ENCODE measurements at regions not wholly inside any gene's neighbourhood (a gene's known extent, or its start where the extent isn't known, plus 50 kb on each side); places are given as distances from the start of the nearest gene placed in this dataset.

DNA sequence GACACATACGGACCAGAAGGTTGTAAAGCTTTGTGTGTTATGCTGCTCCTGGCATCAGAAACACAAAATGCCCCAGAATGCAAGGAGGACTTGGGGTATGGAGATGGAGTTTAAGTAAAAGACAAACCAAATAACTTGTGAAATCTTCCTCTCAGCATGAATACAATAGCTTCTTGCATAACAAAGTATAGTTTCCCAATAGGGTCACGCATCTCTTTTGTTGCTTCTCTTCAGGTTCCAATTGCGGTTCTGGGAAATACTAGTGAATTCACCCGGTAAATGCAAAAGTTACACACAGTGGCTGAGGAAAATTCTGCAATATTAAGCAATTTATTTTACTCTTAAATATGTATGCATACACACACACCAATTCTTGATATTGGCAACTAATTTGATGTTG lies 339.2 kb upstream of the EPHA4 start:
- no peak for DNase-seq (ENCODE audit: low spot score)
- peaks cover 28% of the 10 kb centered on the region for H3K4me1 Mint-ChIP-seq (ENCODE audit: unreplicated experiment)
- H3K9me3 Mint-ChIP-seq (ENCODE audit: unreplicated experiment): no peaks in the 10 kb centered on the region
- no peak overlapping the region for H3K4me3 Mint-ChIP-seq (ENCODE audit: unreplicated experiment)
- no peak for TF ChIP-seq CTCF (IDR thresholded peaks at IDR 0.05; ENCODE audit: unreplicated experiment)
- no peaks in the 10 kb centered on the region for H3K36me3 Mint-ChIP-seq (ENCODE audit: low read depth, unreplicated experiment)
- H3K27me3 Mint-ChIP-seq (ENCODE audit: unreplicated experiment): peaks cover 6% of the 10 kb centered on the region
- no peak overlapping the region for H3K27ac Mint-ChIP-seq (ENCODE audit: unreplicated experiment)

- Mint-ChIP-seq H3K27ac (ENCODE audit: unreplicated experiment) (no peak overlapping the region), H3K9me3 (ENCODE audit: unreplicated experiment) (no peaks in the 10 kb centered on the region), H3K27me3 (ENCODE audit: unreplicated experiment) (peaks cover 3% of the 10 kb centered on the region), H3K4me3 (ENCODE audit: unreplicated experiment) (no peak overlapping the region), H3K4me1 (ENCODE audit: unreplicated experiment) (peaks cover 15% of the 10 kb centered on the region), H3K36me3 (ENCODE audit: low read depth, unreplicated experiment) (no peaks in the 10 kb centered on the region)
- DNase-seq (ENCODE audit: low spot score): no peak
- TF ChIP-seq CTCF (IDR thresholded peaks at IDR 0.05; ENCODE audit: unreplicated experiment): no peak
Observed at GRCh38 chr2:221908518-221908917, 336.4 kb upstream of the EPHA4 start.

DNA sequence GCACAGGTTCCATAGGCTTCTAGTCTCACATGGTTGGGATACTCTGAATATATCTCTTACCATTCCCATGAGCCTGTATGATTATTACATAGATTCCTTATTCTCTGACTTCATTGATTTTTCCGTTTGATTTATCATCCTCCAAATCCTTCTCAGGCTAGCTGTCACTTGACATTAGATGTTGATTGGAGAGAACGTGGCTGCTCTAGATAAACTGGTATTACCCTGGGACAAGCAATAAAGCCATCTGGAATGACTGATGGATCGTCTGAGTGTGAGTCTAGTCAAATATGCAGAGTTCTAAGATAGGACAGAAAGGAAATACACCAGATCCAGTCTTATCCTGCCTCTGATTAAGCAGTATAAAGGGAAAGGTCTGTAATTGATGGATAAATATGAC lies 325.6 kb upstream of the EPHA4 start:
- Mint-ChIP-seq H3K36me3 (ENCODE audit: low read depth, unreplicated experiment) (no peaks in the 10 kb centered on the region), H3K4me3 (ENCODE audit: unreplicated experiment) (no peak overlapping the region)

DNA sequence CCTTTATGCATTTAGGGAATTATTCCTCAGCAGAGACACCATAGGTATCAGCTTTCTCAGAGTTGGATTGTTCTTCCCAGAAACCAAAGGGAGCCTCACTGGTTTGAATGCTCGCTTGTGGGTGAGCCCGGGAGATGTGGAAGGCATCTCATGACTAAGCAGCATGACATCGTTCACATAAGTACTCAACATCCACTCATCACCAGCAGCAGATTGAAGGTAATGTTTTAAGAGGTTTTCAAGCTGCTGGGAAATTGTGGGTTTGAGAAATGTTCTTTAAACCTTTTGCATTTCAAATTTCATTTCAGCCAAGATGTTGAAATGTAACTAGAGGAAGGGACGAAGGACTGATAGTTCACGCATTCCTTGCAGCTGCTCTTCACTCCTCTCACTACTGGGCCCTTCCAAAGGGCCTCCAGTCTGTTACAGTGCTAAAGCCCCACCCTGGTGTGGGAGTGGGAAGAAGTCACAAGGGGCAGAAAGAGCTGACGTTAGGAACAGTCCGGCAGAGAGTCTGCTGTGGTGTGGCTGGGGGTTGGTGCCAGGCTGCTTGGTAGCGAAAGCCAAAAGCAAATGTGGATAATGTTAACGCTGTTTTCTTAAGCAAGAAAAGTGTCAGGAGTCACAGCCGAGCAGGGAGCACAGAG lies 324.5 kb upstream of the EPHA4 start:
- no peak overlapping the region for H3K4me3 Mint-ChIP-seq (ENCODE audit: unreplicated experiment)
- no peak for TF ChIP-seq CTCF (IDR thresholded peaks at IDR 0.05; ENCODE audit: unreplicated experiment)
- peaks cover 5% of the 10 kb centered on the region for H3K4me1 Mint-ChIP-seq (ENCODE audit: unreplicated experiment)
- DNase-seq (ENCODE audit: low spot score): no peak
- no peaks in the 10 kb centered on the region for H3K36me3 Mint-ChIP-seq (ENCODE audit: low read depth, unreplicated experiment)
- no peaks in the 10 kb centered on the region for H3K27me3 Mint-ChIP-seq (ENCODE audit: unreplicated experiment)
- no peaks in the 10 kb centered on the region for H3K9me3 Mint-ChIP-seq (ENCODE audit: unreplicated experiment)
- H3K27ac Mint-ChIP-seq (ENCODE audit: unreplicated experiment): no peak overlapping the region

More for the DNA sequence above, 325.6 kb upstream of the EPHA4 start:
- no peak for TF ChIP-seq CTCF (IDR thresholded peaks at IDR 0.05; ENCODE audit: unreplicated experiment)
- DNase-seq (ENCODE audit: low spot score): no peak
- Mint-ChIP-seq H3K9me3 (ENCODE audit: unreplicated experiment) (no peaks in the 10 kb centered on the region), H3K27ac (ENCODE audit: unreplicated experiment) (no peak overlapping the region), H3K27me3 (ENCODE audit: unreplicated experiment) (peaks cover 1% of the 10 kb centered on the region), H3K4me1 (ENCODE audit: unreplicated experiment) (peaks cover 5% of the 10 kb centered on the region)

GRCh38 chr2:221895366-221896121 lies 323.4 kb upstream of the EPHA4 start:
- Mint-ChIP-seq H3K27ac (ENCODE audit: unreplicated experiment) (no peak overlapping the region), H3K27me3 (ENCODE audit: unreplicated experiment) (no peaks in the 10 kb centered on the region), H3K9me3 (ENCODE audit: unreplicated experiment) (no peaks in the 10 kb centered on the region)

More at GRCh38 chr2:221895366-221896121, 323.4 kb upstream of the EPHA4 start:
- peaks cover 5% of the 10 kb centered on the region for H3K4me1 Mint-ChIP-seq (ENCODE audit: unreplicated experiment)
- DNase-seq (ENCODE audit: low spot score): no peak
- H3K4me3 Mint-ChIP-seq (ENCODE audit: unreplicated experiment): no peak overlapping the region
- H3K36me3 Mint-ChIP-seq (ENCODE audit: low read depth, unreplicated experiment): no peaks in the 10 kb centered on the region
- TF ChIP-seq CTCF (IDR thresholded peaks at IDR 0.05; ENCODE audit: unreplicated experiment): no peak
